Common myeloid progenitor, CD34-positive (primary cell): ENCODE measurements at regions not wholly inside any gene's neighbourhood (a gene's known extent, or its start where the extent isn't known, plus 50 kb on each side); places are given as distances from the start of the nearest gene placed in this dataset.

ENCODE experiments used
- CTCF ChIA-PET: fragments of 350-600 bp; sonication (Branson Sonifier 250); formaldehyde crosslinking; loops from one replicate; lab custom pipeline; 2021; ENCODE audit warnings: antibody characterized with exemption; lab: Charles Lee
- POLR2A ChIA-PET: fragments of 350-600 bp; sonication (Branson Sonifier 250); formaldehyde crosslinking; loops from one replicate; lab custom pipeline; 2021; ENCODE audit warnings: antibody characterized with exemption; lab: Charles Lee
- DNase-seq, 3 donors: peaks; one replicate each; pipeline versions ENCODE4 v3.0.0 to v3.0.0-alpha.2; 2013
- H3K27ac ChIP-seq, 2 experiments: 1 replicate in 1 of 2; 2 replicates in 1 of 2; pipeline ENCODE4 v1.7.0; 2013; ENCODE audit warnings: inconsistent platforms in 2 of 2, low read length in 2 of 2, mild to moderate bottlenecking in 2 of 2, low read depth in 1 of 2, moderate library complexity in 1 of 2; ENCODE audit not compliant: severe bottlenecking in 2 of 2, insufficient read depth in 1 of 2, poor library complexity in 1 of 2
- H3K27me3 ChIP-seq, 5 experiments: replicated peaks in 2 of 5; 1 replicate in 3 of 5; 2 replicates in 2 of 5; pipeline versions ENCODE4 v1.6.1 to v1.7.0; 2013; ENCODE audit warnings: low read length in 4 of 5, mild to moderate bottlenecking in 2 of 5, moderate library complexity in 2 of 5, inconsistent platforms in 1 of 5; ENCODE audit not compliant: insufficient read depth in 5 of 5, control insufficient read depth in 4 of 5
- H3K36me3 ChIP-seq, 4 experiments: 1 replicate in 2 of 4; 2 replicates in 2 of 4; pipeline versions ENCODE4 v1.6.1 to v1.7.0; 2013; ENCODE audit warnings: low read length in 3 of 4, control low read depth in 1 of 4, mild to moderate bottlenecking in 1 of 4; ENCODE audit not compliant: control insufficient read depth in 4 of 4, insufficient read depth in 4 of 4
- H3K4me1 ChIP-seq, 4 experiments: 1 replicate in 3 of 4; 2 replicates in 1 of 4; pipeline versions ENCODE4 v1.6.1 to v1.7.1; 2013; ENCODE audit warnings: low read length in 3 of 4, mild to moderate bottlenecking in 3 of 4, control low read depth in 1 of 4, inconsistent platforms in 1 of 4, moderate library complexity in 1 of 4; ENCODE audit not compliant: control insufficient read depth in 4 of 4, insufficient read depth in 4 of 4; ENCODE audit errors: control extremely low read depth in 1 of 4
- H3K4me3 ChIP-seq, 7 experiments: 1 replicate in 4 of 7; 2 replicates in 3 of 7; pipeline versions ENCODE4 v1.5.1 to v1.7.0; 2013; ENCODE audit warnings: mild to moderate bottlenecking in 7 of 7, low read length in 6 of 7, moderate library complexity in 6 of 7, inconsistent platforms in 2 of 7, low read depth in 2 of 7, control low read depth in 1 of 7; ENCODE audit not compliant: insufficient read depth in 4 of 7, control insufficient read depth in 1 of 7; ENCODE audit errors: extremely low read depth in 1 of 7
- H3K9me3 ChIP-seq, 5 experiments: 1 replicate in 4 of 5; 2 replicates in 1 of 5; pipeline versions ENCODE4 v1.6.1 to v1.7.1; 2013; ENCODE audit warnings: low read length in 4 of 5, mild to moderate bottlenecking in 2 of 5, inconsistent platforms in 1 of 5, low read depth in 1 of 5, moderate library complexity in 1 of 5; ENCODE audit not compliant: control insufficient read depth in 4 of 5, insufficient read depth in 2 of 5; ENCODE audit errors: control extremely low read depth in 1 of 5
- WGBS: methylation state at CpG from one replicate; pipeline ENCODE4 v1.1.5; 2013; ENCODE audit not compliant: insufficient coverage; 5-methylcytosine and 5-hydroxymethylcytosine counted together

DNA sequence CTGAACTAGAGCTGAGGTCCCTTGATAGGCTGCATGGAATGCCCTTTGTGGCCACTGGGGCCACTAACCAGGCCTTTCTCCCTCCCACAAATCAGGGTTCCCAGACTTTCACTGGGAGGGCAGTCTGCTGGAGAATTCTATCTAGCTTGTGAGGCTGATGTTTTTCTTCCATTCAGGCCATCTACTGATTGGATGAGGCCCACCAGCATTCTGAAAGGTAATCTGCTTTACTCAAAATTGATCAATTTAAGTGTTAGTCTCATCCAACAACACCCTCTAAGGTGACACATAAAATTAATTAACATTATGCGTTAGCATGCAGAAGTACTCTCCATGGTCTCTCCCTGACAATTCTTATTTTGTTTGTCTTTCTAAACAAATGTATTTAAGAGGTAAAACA is 80.5 kb downstream of the RTP4 start:
- no peak overlapping the region for H3K4me3 ChIP-seq
- H3K9me3 ChIP-seq, result no peaks in the 10 kb centered on the region
- CTCF ChIA-PET, result no interaction called here
- POLR2A ChIA-PET, result no interaction called here
- no CpG with 5 or more reads among the region's 1 CpG for WGBS
- no peaks in the 10 kb centered on the region for H3K4me1 ChIP-seq
- H3K27me3 ChIP-seq, result peaks cover 0 to 4% (median 0%) of the 10 kb centered on the region in 5 experiments
- no peak overlapping the region for H3K27ac ChIP-seq
- H3K36me3 ChIP-seq, result no peaks in the 10 kb centered on the region
- DNase-seq, result no peak

DNA sequence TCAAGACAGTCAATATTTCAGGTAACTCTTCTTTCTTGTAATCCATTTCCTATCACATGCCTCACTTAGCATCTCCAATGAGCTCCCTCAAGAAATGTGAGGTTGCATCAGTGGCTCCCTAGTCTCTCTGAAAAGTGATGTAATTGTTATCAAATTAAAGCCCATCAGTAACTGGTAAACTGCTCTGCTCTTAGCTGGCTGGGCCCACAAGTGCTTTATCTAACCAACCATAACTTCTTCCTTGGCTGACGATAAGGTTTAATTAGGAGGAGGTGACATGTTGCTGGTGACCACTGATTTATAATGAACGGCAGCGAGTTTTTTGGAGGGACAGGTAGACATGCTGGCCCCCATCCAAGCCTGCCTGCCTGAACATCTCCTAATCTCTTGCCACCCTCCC is 79.6 kb downstream of the RTP4 start:
- ChIA-PET POLR2A (no interaction called here), CTCF (no interaction called here)
- peaks cover 0 to 4% (median 0%) of the 10 kb centered on the region in 5 experiments for H3K27me3 ChIP-seq
- H3K4me1 ChIP-seq, result no peaks in the 10 kb centered on the region
- H3K9me3 ChIP-seq, result no peaks in the 10 kb centered on the region
- 92% methylated on average over 2 of the region's 3 CpGs for WGBS
- H3K36me3 ChIP-seq, result no peaks in the 10 kb centered on the region
- H3K4me3 ChIP-seq, result no peak overlapping the region
- H3K27ac ChIP-seq, result no peak overlapping the region
- no peak for DNase-seq

DNA sequence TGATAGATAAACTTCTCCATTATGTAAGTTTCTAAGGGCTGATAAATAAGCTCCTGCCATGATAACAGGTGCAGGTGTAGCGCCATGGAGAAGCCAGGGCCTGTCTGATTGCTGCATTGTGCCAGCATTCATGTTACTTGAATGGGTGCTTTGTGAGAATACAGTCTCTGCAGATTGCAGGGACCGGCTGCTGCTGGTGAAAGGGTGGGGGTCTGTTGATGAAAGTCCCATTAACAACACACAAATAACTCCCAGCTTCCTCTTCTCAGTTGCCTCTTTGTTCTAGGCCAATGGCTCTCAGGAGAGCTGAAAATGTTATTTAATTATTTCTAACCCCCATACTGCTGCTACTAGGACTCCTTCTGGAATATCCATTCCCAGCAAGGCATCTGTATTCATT is 77.2 kb downstream of the RTP4 start:
- no peaks in the 10 kb centered on the region for H3K36me3 ChIP-seq
- no peaks in the 10 kb centered on the region for H3K4me1 ChIP-seq
- H3K4me3 ChIP-seq, result no peak overlapping the region
- H3K27ac ChIP-seq, result no peak overlapping the region
- no peaks in the 10 kb centered on the region for H3K9me3 ChIP-seq
- H3K27me3 ChIP-seq, result peaks cover 0 to 4% (median 0%) of the 10 kb centered on the region in 5 experiments
- ChIA-PET CTCF (no interaction called here), POLR2A (no interaction called here)
- WGBS, result 80% methylated on average over 1 of the region's 2 CpGs
- DNase-seq, result no peak

DNA sequence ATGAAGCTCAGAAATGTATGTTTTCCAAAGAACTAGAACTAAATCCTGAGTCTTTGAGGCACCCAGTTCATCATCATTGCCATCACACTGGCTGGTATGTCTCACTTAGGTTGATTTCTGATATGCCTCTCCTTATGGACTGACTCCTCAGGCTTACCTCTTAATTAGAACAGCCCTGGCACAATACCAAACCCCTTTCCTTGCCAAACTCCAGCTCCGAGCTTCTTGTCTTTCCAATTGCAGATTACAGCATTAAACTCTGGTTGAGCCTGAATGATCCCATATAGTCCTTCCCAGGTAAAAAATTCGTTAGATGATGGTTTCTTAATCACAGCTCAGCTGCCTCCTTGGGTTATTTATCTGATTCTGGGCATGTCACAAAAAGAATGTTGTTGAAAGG is 66.3 kb downstream of the RTP4 start:
- Histone ChIP-seq H3K9me3 (no peaks in the 10 kb centered on the region), H3K27ac (no peak overlapping the region), H3K27me3 (peaks cover 0 to 4% (median 0%) of the 10 kb centered on the region in 5 experiments), H3K36me3 (no peaks in the 10 kb centered on the region), H3K4me3 (no peak overlapping the region), H3K4me1 (no peaks in the 10 kb centered on the region)
- 94% methylated on average over 2 of the region's 2 CpGs for whole genome bisulfite sequencing
- DNase-seq, result no peak
- CTCF ChIA-PET, result no interaction called here
- POLR2A ChIA-PET, result no interaction called here

DNA sequence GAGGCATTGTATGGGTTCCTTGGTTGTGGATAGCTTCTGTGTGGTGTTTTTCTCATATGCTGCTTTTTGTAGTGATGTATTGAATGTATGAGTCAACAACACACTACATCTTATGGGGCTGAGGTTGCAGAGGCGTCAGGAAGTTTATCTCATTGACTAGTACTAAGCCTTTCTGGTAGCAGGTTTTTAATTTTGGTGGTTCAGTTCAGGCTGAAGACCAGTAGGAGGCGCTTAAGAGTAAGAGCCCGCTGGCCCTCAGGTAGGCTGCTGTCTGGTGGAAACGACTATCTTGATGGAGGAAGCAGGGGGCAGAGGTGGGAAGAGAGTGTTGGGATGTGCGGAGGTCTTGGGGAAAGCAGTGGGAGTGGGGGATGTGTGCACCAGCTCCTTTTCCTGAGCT is 62.4 kb downstream of the RTP4 start:
- peaks cover 0 to 4% (median 0%) of the 10 kb centered on the region in 5 experiments for H3K27me3 ChIP-seq
- no peaks in the 10 kb centered on the region for H3K9me3 ChIP-seq
- POLR2A ChIA-PET, result no interaction called here
- H3K4me1 ChIP-seq, result no peaks in the 10 kb centered on the region
- DNase-seq, result no peak
- CTCF ChIA-PET, result no interaction called here
- H3K36me3 ChIP-seq, result no peaks in the 10 kb centered on the region
- 69% methylated on average over 4 of the region's 5 CpGs for WGBS
- no peak overlapping the region for H3K27ac ChIP-seq
- H3K4me3 ChIP-seq, result no peak overlapping the region
